HUDEP-2 (cell line): ENCODE measurements at regions not wholly inside any gene's neighbourhood (a gene's known extent, or its start where the extent isn't known, plus 50 kb on each side); places are given as distances from the start of the nearest gene placed in this dataset.

ENCODE experiments used
- DNase-seq, 76 experiments: peaks; one replicate each; lab custom pipeline; 2025; ENCODE audit not compliant: unreplicated experiment in 76 of 76; lab: John Stamatoyannopoulos, UW

DNA sequence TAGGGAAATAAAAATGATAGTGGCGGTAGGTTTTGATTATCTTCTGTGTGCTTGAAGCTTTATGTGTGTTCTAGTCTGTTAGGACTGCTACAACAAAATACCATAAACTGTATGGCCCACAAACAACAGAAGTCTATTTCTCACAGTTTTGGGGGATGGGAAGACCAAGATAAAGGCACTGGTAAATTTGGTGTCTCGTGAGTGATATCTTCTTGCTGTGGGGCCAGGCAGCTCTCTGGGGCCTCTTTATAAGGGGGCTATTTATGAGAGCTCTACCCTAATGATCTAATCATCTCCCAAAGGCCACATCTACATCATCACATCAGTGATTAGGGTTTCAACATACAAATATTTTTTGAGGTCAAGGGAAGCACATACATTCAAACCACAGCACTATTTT, 86.8 kb upstream of the SPHKAP start:
- DNase-seq: no peak

DNA sequence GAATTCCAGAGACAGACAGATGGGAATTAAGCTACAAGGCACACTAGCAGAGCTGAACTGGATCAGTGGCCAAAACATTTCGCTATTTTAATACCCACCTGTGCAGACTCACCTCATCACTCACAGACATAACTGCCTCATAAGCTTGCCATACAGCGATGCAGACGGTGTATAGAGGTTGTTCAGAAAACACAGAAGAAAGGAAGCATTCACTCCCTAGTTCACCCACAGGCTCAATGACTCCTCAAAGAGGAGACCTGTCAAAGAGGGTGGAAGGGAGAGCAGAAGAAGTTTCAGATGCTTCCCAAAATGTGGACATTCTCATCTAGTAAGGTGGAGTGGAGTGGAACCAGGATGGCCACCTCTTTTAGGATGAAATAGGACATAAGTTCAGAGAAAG, 81.7 kb upstream of the SPHKAP start:
- no peak for DNase-seq

DNA sequence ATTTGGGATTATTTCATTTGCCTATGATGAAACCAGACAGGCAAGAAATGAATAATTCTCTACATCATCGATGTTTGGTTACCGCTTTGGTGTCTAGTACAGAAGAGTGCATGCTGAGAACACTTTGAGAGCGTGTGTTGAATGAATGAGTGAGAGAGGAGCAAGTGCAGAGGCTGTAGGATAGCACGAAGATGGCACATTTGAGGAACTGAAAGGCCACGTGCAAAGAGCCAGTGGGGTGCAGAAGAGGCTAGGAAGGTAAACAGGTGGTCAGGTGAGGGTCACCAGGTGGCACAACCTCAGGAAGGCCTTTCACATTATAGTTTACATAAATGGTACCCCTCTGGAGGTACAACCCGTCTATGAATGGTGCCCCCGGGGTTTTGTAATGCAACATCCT, 80.1 kb upstream of the SPHKAP start:
- no peak for DNase-seq

GRCh38 chr2:228257379-228257778, 75.9 kb upstream of the SPHKAP start:
- DNase-seq: no peak

DNA sequence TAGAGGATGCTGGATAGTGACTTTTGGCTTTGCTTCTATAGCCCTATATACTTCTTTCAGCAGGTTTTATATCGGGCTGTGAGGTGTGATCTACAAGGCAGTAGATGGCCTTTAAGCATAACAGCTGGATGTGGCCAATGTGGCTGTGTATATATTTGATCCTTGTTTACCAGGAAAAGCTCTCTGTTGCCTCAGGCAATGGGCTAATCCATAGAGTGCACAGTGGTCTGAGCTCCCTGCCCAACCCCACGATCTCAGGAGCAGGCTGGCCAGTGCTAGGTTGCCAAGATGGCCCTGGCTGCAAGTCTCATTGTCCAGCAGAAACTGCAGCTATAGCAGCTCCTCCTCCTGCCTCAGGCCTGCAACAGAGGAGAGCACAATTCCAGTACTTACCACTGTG, 72.3 kb upstream of the SPHKAP start:
- no peak for DNase-seq

GRCh38 chr2:228247335-228247734, 65.8 kb upstream of the SPHKAP start:
- DNase-seq: no peak

DNA sequence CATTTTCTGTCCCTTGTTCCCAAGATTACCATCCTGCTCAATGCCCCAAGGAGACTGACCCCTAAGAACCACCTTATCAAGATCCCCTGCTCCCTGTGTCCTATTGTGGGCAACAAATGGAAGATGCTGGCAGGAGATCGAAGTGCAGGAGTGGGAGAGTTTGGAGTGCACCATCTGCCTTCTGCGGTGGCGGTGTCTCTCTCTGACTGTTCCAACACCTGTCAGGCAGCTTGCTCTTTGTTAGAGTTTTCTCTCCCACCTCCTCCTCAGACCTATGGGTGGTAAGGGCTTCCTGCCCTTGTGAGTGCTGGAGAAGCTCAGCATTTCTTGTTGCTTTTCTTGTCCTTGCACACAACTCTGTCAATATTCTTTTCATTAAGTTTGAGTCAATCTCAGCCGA, 64.1 kb upstream of the SPHKAP start:
- no peak for DNase-seq

GRCh38 chr2:228242591-228242990, 61.1 kb upstream of the SPHKAP start:
- no peak for DNase-seq

DNA sequence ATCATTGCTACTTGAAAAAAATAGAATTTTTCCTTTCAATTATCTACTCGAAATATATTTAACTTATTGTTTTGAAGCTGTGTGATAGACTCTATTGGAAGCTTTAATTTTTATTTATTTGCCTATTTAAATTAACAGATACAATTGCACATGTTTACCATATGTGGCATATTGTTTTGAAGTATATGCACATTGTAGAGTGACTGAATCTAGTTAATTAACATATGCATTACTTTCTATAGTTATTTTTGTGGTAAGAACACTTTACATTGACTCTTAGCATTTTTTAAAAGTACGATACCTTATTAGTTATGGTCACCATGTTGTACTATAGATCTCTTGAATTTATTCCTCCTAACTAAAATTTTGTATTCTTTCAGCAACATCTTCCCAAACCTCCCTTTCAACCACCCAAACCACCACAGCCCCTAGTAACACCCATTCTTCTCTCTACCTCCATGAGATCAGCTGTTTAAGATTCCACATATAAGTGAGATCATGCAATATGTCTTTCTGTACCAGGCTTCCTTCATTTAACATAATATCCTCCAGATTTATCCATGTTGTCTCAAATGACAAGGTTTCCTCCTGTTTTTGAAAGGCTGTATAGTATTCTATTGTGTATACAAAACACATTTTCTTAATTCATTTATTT, 58.5 kb upstream of the SPHKAP start:
- DNase-seq: no peak

GRCh38 chr2:228239207-228239906, 57.9 kb upstream of the SPHKAP start:
- DNase-seq: no peak
